Heart left ventricle (tissue), 16 donors: ENCODE measurements at regions not wholly inside any gene's neighbourhood (a gene's known extent, or its start where the extent isn't known, plus 50 kb on each side); places are given as distances from the start of the nearest gene placed in this dataset.

Experiments
- ATAC-seq, 4 donors: fragments of 200-7000 bp; cut with Tn5 transposase; one replicate each; pipeline ENCODE4 v1.9.1; 2020 to 2022; ENCODE audit warnings: moderate library complexity in 4 of 4, mild to moderate bottlenecking in 3 of 4, moderate number of reproducible peaks in 1 of 4
- DNase-seq, 5 donors: peaks; one replicate each; pipeline ENCODE4 v3.0.0-alpha.2; 2020
- H3K27ac ChIP-seq, 12 donors: fragments of 200-600 bp; sonication (generic) in 4 of 12; one replicate each; pipeline versions ENCODE4 v1.5.0 to v1.8.0; 2016 to 2022; ENCODE audit warnings: mild to moderate bottlenecking in 2 of 12
- H3K27me3 ChIP-seq, 9 donors: fragments of 200-600 bp; sonication (generic) in 2 of 9; one replicate each; pipeline versions ENCODE4 v1.5.1 to v1.8.0; 2016 to 2022; ENCODE audit warnings: mild to moderate bottlenecking in 3 of 9
- H3K36me3 ChIP-seq, 9 donors: fragments of 200-600 bp; sonication (generic) in 2 of 9; one replicate each; pipeline versions ENCODE4 v1.5.0 to v1.8.0; 2018 to 2022; ENCODE audit warnings: mild to moderate bottlenecking in 2 of 9
- H3K4me1 ChIP-seq, 12 donors: fragments of 200-600 bp; sonication (generic) in 4 of 12; one replicate each; pipeline versions ENCODE4 v1.5.0 to v1.8.0; 2016 to 2022; ENCODE audit warnings: mild to moderate bottlenecking in 3 of 12
- H3K4me3 ChIP-seq, 12 donors: fragments of 200-600 bp; sonication (generic) in 4 of 12; one replicate each; pipeline versions ENCODE4 v1.5.0 to v1.8.0; 2017 to 2022; ENCODE audit warnings: mild to moderate bottlenecking in 9 of 12, moderate library complexity in 4 of 12
- H3K9me3 ChIP-seq, 12 donors: fragments of 200-600 bp; sonication (generic) in 4 of 12; one replicate each; pipeline versions ENCODE4 v1.5.0 to v1.8.0; 2016 to 2022; ENCODE audit warnings: mild to moderate bottlenecking in 1 of 12
- POLR2A ChIP-seq, 2 donors: fragments of 450-650 bp; IDR thresholded peaks; one replicate each; pipeline ENCODE4 v1.6.1; 2017; ENCODE audit warnings: antibody characterized with exemption in 2 of 2, mild to moderate bottlenecking in 2 of 2, moderate library complexity in 2 of 2
- WGBS, 4 donors: extraction: QIAGEN DNeasy Blood & Tissue Kit in 2 of 4; methylation state at CpG; one replicate each; pipeline versions ENCODE4 v1.1.5 to v1.1.7; 2013 to 2018; 5-methylcytosine and 5-hydroxymethylcytosine counted together
- intact Hi-C, 10 donors: fragments of 100-400 bp; cut with DNase I; formaldehyde crosslinking; loops; one replicate each; pipeline versions ENCODE4 v1.11.1 to v1.14.2; 2022
- TF ChIP-seq, protein P1 (sequence below), 12 donors: fragments of 200-600 bp; sonication (generic) in 4 of 12; IDR thresholded peaks; one replicate each; pipeline versions ENCODE4 v1.5.0 to v1.8.0; 2018 to 2022; ENCODE audit warnings: antibody characterized with exemption in 12 of 12, mild to moderate bottlenecking in 5 of 12
- donor health status: ischemic (EF 13 %, LVEDD 7.1; RV severe dilation, severe dysfunction).
- donor health status: healthy with polysubstance abuse.
- donor health status: DM: no; HTN: yes; CAD: no.
- donor health status: DM: no; HTN: no; CAD: no.
- donor health status: ischemic (EF 25% LVEDD 6.9; RV normal size, moderate dysfunction).
- donor health status: ischemic (EF 25% LVEDD 5.7; RV mildly dilated, moderate dysfunction).
- donor health status: healthy.
- donor health status: DM: yes; HTN: yes; CAD: no.
- donor health status: ischemic (EF 35%, LVEDD 5.7; RV mildly dilated, moderate dysfunction).
- donor health status: nonischemic (EF 11% LVEDD 7.7; RV severe dilation, severe dysfunction).
- donor health status: DM: yes; HTN: yes; CAD: no.
- donor health status: PGD.
- donor health status: ischemic (EF 29% LVEDD 5.4; RV normal size, mild dysfunction).
- donor health status: nonischemic (EF 23%, LVEDD 6.1; RV moderate dilation, normal function).

DNA sequence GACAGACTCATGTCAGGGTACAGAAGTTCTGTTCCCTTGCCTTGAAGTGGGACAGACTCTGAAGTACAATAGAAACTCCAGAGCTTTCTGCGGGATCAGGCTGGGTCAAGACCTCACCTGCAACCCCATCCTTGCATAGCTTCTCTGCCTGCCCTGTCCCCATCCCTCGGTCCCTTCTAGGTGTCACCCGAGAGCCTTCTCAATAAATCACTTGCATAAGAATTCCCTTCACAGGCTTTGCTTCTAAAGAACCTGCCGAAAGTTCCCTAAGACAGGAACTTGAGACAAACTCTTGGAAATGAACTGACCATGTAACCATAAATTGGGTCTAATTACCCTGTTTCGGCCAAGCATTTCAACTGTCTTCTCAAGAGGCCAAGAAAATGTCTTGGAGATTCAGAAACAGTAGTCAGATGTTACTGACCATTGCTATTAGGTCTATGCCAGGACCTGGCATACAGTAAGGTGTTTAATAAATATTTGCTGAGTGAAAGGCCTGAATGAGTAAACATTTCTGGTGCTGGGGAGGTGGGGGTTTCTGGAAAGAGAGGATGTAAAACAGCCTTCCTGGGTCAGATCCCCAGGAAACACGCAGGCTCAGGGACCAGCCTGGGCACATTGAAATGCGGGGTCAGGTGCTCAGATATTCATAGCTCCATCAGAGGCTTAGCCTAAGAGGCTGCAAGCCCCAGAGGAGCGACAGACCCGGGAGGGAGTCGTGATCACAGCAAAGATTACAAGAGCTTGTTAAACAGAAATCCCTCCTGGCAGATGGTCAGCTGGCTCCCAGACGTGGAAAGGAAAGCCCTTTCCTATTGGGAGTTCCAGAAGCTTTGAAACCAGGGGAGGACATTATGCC, 226.2 kb upstream of the LHX5 start:
- no peaks in the 10 kb centered on the region for H3K9me3 ChIP-seq
- no peaks in the 10 kb centered on the region for H3K36me3 ChIP-seq
- WGBS, 4 donors, result 18 to 22% (median 19%) methylated on average over 11 of the region's 11 CpGs
- TF ChIP-seq, protein P1, sequence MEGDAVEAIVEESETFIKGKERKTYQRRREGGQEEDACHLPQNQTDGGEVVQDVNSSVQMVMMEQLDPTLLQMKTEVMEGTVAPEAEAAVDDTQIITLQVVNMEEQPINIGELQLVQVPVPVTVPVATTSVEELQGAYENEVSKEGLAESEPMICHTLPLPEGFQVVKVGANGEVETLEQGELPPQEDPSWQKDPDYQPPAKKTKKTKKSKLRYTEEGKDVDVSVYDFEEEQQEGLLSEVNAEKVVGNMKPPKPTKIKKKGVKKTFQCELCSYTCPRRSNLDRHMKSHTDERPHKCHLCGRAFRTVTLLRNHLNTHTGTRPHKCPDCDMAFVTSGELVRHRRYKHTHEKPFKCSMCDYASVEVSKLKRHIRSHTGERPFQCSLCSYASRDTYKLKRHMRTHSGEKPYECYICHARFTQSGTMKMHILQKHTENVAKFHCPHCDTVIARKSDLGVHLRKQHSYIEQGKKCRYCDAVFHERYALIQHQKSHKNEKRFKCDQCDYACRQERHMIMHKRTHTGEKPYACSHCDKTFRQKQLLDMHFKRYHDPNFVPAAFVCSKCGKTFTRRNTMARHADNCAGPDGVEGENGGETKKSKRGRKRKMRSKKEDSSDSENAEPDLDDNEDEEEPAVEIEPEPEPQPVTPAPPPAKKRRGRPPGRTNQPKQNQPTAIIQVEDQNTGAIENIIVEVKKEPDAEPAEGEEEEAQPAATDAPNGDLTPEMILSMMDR (IDR thresholded peaks at IDR 0.05), result no peak
- no peak for TF ChIP-seq POLR2A (IDR thresholded peaks at IDR 0.05)
- H3K4me3 ChIP-seq, result no peak overlapping the region
- DNase-seq (no peak), ATAC-seq (no peak)
- H3K27me3 ChIP-seq, result peaks cover 4 to 59% (median 9%) of the 10 kb centered on the region in 9 donors
- no peaks in the 10 kb centered on the region for H3K4me1 ChIP-seq
- intact Hi-C loops, result no loop called here
- H3K27ac ChIP-seq, result no peak overlapping the region

DNA sequence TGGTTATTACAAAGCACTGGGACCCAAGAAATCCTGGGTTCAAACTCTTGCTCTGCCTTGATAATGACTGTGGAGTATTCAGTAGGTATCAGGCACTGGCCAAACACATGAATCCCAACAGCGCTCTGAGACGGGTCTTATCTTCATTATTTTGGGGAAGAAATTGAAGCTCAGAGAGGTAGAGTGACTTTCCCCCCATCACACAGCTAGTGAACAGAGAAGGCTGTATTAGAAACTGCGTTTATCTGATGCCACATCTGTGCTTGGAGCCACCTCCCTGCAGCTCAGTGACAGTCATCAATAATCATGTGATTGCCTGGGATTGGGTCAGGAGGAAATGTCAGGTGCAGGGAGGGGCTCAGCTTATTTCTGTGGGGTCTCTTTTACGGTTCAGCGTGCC, 225.4 kb upstream of the LHX5 start:
- WGBS, 4 donors, result 61 to 84% (median 70%) methylated on average over 3 to 5 of the region's 5 CpGs

DNA sequence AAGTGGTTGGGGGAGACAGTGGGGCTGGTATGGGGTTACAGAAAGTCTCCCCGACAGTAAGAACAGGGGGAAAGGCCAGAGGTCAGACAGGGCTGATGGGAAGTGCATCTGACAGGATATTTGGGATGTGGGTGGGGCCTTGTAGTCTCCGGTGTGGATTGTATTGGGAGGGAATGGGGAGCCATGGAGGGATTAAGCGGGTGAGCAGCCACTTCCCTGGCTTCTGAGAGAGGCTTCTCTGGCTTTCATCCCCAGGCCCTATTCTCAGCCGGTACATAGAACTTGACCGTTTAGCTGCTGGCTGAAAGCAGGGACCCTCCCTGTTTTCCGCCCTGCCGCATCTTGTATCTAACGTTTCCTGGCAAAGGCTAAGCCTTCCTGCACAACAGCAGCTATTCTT, 222.0 kb upstream of the LHX5 start:
- Histone ChIP-seq H3K9me3 (no peaks in the 10 kb centered on the region), H3K27me3 (peaks cover 3 to 65% (median 9%) of the 10 kb centered on the region in 9 donors), H3K4me1 (no peaks in the 10 kb centered on the region), H3K36me3 (no peaks in the 10 kb centered on the region), H3K27ac (no peak overlapping the region), H3K4me3 (no peak overlapping the region)
- ATAC-seq (no peak), DNase-seq (no peak)
- intact Hi-C loops, result no loop called here
- no peak for TF ChIP-seq POLR2A (IDR thresholded peaks at IDR 0.05)
- TF ChIP-seq, protein P1 (IDR thresholded peaks at IDR 0.05), result no peak
- 62 to 79% (median 69%) methylated on average over 8 of the region's 8 CpGs for WGBS, 4 donors

More for the DNA sequence above, 225.4 kb upstream of the LHX5 start:
- H3K9me3 ChIP-seq, result no peaks in the 10 kb centered on the region
- no peaks in the 10 kb centered on the region for H3K36me3 ChIP-seq
- ATAC-seq (no peak), DNase-seq (no peak)
- no peak overlapping the region for H3K27ac ChIP-seq
- H3K4me1 ChIP-seq, result no peaks in the 10 kb centered on the region
- TF ChIP-seq POLR2A (IDR thresholded peaks at IDR 0.05), result no peak
- TF ChIP-seq, protein P1 (IDR thresholded peaks at IDR 0.05), result no peak
- H3K4me3 ChIP-seq, result no peak overlapping the region
- intact Hi-C loops, result no loop called here
- peaks cover 4 to 60% (median 9%) of the 10 kb centered on the region in 9 donors for H3K27me3 ChIP-seq

DNA sequence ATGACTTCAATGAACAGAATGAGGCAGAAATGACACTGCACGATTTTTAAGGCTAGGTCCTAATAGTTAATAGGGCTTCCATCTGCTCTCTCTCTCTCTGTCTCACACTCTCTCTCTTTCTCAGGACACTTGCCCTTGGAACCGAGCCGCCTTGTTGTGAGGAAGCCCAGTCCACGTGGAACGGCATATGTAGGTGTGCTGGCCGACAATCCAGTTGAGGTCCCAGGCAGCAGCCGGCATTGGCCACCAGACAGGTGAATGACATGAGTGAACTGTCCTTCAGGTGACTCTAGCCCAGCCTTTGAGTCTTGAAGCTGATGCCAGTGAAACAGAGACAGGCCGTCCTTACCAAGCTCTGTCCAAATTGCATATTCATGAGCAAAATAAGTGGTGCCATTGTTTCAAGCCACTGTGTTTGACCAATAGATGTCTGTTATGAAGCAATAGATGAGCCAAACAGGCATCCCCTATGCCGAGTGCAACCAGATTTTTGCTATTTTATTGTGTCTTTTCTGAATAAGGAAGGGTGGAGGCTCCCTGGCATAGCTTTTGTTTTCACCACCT, 217.5 kb upstream of the LHX5 start:
- H3K27ac ChIP-seq, result no peak overlapping the region
- no peak for ATAC-seq
- no peaks in the 10 kb centered on the region for H3K36me3 ChIP-seq
- H3K9me3 ChIP-seq, result no peaks in the 10 kb centered on the region
- intact Hi-C loops, result no loop called here
- no peaks in the 10 kb centered on the region for H3K4me1 ChIP-seq
- H3K4me3 ChIP-seq, result no peak overlapping the region
- H3K27me3 ChIP-seq, result peaks cover 0 to 45% (median 5%) of the 10 kb centered on the region in 9 donors
- no peak for DNase-seq
- WGBS, 4 donors, result 70 to 85% (median 75%) methylated on average over 9 of the region's 9 CpGs
- TF ChIP-seq, protein P1 (IDR thresholded peaks at IDR 0.05), result no peak
- no peak for TF ChIP-seq POLR2A (IDR thresholded peaks at IDR 0.05)
